HCT116 (cell line): ENCODE measurements at regions not wholly inside any gene's neighbourhood (a gene's known extent, or its start where the extent isn't known, plus 50 kb on each side); places are given as distances from the start of the nearest gene placed in this dataset.

ENCODE experiments used
- CTCF ChIP-seq, 3 experiments: fragments of 200-600 bp in 1 of 3; sonication (generic) in 1 of 3; IDR thresholded peaks in 2 of 3; conservative IDR thresholded peaks in 1 of 3; 2 replicates each; pipeline ENCODE4 v1.5.1; 2012 to 2017; ENCODE audit warnings: low read depth in 2 of 3, low read length in 2 of 3, antibody characterized with exemption in 1 of 3, borderline replicate concordance in 1 of 3, control low read depth in 1 of 3, mild to moderate bottlenecking in 1 of 3, mixed read lengths in 1 of 3, mixed run types in 1 of 3, moderate library complexity in 1 of 3; ENCODE audit not compliant: insufficient read depth in 1 of 3
- EGR1 ChIP-seq: IDR thresholded peaks from 2 replicates; pipeline ENCODE4 v1.6.1; 2012; ENCODE audit warnings: low read depth
- EZH2 ChIP-seq: fragments of 200-600 bp; sonication (generic); IDR thresholded peaks from 2 replicates; pipeline ENCODE4 v1.6.1; 2017; ENCODE audit warnings: antibody characterized with exemption, mixed run types
- JUND ChIP-seq: IDR thresholded peaks from 2 replicates; pipeline ENCODE4 v1.6.1; 2012
- MAX ChIP-seq: IDR thresholded peaks from 2 replicates; pipeline ENCODE4 v1.6.1; 2012
- POLR2A ChIP-seq: IDR thresholded peaks from 2 replicates; pipeline ENCODE4 v1.7.0; 2011; ENCODE audit warnings: borderline replicate concordance; ENCODE audit not compliant: insufficient read depth, insufficient read length; ENCODE audit errors: extremely low read depth
- POLR2AphosphoS5 ChIP-seq: IDR thresholded peaks from 2 replicates; pipeline ENCODE4 v1.6.1; 2011; ENCODE audit warnings: mild to moderate bottlenecking, low read depth, low read length, moderate library complexity
- RAD21 ChIP-seq: IDR thresholded peaks from 2 replicates; pipeline ENCODE4 v1.6.1; 2012; ENCODE audit warnings: low read depth, mild to moderate bottlenecking
- SIN3A ChIP-seq: IDR thresholded peaks from 2 replicates; pipeline ENCODE4 v1.6.1; 2012; ENCODE audit warnings: low read depth
- SP1 ChIP-seq: IDR thresholded peaks from 2 replicates; pipeline ENCODE4 v1.6.1; 2012; ENCODE audit warnings: low read depth
- YY1 ChIP-seq: IDR thresholded peaks from 2 replicates; pipeline ENCODE4 v1.6.1; 2011; ENCODE audit warnings: low read length, low read depth, moderate library complexity, mild to moderate bottlenecking; ENCODE audit not compliant: insufficient replicate concordance; ENCODE audit errors: extremely low read depth
- ZBTB33 ChIP-seq: IDR thresholded peaks from 2 replicates; pipeline ENCODE4 v1.6.1; 2011; ENCODE audit warnings: mild to moderate bottlenecking, low read length, moderate library complexity; ENCODE audit not compliant: insufficient replicate concordance; ENCODE audit errors: extremely low read depth

GRCh38 chr15:62845241-62846126 is 197.1 kb upstream of the TPM1 start:
- no peak for TF ChIP-seq CTCF (IDR thresholded peaks at IDR 0.05 in 2 of 3, conservative IDR thresholded peaks at IDR 0.05 in 1 of 3; ENCODE audit: borderline replicate concordance in 1 of 3, insufficient read depth in 1 of 3, low read depth in 2 of 3, low read length in 2 of 3)
- no peak for TF ChIP-seq EZH2
- no peak for TF ChIP-seq POLR2A
- TF ChIP-seq MAX, result no peak
- TF ChIP-seq SP1, result no peak
- no peak for TF ChIP-seq YY1
- no peak for TF ChIP-seq EGR1
- no peak for TF ChIP-seq ZBTB33
- no peak for TF ChIP-seq RAD21
- TF ChIP-seq SIN3A, result no peak
- no peak for TF ChIP-seq JUND
- TF ChIP-seq POLR2AphosphoS5, result no peak
